ENCODE measurements at regions not wholly inside any gene's neighbourhood (a gene's known extent, or its start where the extent isn't known, plus 50 kb on each side); places are given as distances from the start of the nearest gene placed in this dataset.

- Mint-ChIP-seq H3K27ac (0 out of 2 replicates have a peak overlapping the region, but pooled peaks have one; percentile 4), H3K27me3 (ENCODE audit: low read depth) (no peaks in the 10 kb centered on the region), H3K36me3 (no peaks in the 10 kb centered on the region), H3K4me3 (no peak overlapping the region), H3K4me1 (0 out of 2 replicates have a peak, but pooled peaks cover 4% of the 10 kb centered on the region), H3K9me3 (peaks cover 7% of the 10 kb centered on the region; the same call in 1 of the 2 replicates)
- ChIA-PET POLR2A (no interaction called here), CTCF (interaction anchor here (0.8 kb wide), 1 partner anchor 103 kb away, joined by 3 read pairs; no protein-coding TSS in a partner anchor)
- TF ChIP-seq, protein P1, sequence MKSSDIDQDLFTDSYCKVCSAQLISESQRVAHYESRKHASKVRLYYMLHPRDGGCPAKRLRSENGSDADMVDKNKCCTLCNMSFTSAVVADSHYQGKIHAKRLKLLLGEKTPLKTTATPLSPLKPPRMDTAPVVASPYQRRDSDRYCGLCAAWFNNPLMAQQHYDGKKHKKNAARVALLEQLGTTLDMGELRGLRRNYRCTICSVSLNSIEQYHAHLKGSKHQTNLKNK (CRISPR knock-in tag; IDR thresholded peaks at IDR 0.05): no peak
- TF ChIP-seq, protein P2, sequence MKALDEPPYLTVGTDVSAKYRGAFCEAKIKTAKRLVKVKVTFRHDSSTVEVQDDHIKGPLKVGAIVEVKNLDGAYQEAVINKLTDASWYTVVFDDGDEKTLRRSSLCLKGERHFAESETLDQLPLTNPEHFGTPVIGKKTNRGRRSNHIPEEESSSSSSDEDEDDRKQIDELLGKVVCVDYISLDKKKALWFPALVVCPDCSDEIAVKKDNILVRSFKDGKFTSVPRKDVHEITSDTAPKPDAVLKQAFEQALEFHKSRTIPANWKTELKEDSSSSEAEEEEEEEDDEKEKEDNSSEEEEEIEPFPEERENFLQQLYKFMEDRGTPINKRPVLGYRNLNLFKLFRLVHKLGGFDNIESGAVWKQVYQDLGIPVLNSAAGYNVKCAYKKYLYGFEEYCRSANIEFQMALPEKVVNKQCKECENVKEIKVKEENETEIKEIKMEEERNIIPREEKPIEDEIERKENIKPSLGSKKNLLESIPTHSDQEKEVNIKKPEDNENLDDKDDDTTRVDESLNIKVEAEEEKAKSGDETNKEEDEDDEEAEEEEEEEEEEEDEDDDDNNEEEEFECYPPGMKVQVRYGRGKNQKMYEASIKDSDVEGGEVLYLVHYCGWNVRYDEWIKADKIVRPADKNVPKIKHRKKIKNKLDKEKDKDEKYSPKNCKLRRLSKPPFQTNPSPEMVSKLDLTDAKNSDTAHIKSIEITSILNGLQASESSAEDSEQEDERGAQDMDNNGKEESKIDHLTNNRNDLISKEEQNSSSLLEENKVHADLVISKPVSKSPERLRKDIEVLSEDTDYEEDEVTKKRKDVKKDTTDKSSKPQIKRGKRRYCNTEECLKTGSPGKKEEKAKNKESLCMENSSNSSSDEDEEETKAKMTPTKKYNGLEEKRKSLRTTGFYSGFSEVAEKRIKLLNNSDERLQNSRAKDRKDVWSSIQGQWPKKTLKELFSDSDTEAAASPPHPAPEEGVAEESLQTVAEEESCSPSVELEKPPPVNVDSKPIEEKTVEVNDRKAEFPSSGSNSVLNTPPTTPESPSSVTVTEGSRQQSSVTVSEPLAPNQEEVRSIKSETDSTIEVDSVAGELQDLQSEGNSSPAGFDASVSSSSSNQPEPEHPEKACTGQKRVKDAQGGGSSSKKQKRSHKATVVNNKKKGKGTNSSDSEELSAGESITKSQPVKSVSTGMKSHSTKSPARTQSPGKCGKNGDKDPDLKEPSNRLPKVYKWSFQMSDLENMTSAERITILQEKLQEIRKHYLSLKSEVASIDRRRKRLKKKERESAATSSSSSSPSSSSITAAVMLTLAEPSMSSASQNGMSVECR (CRISPR knock-in tag; IDR thresholded peaks at IDR 0.05; ENCODE audit: borderline replicate concordance): no peak
- TF ChIP-seq NFYB (CRISPR knock-in tag; conservative IDR thresholded peaks at IDR 0.05; ENCODE audit: low read depth) (no peak), JUN (CRISPR knock-in tag; IDR thresholded peaks at IDR 0.05) (no peak), ZNF671 (CRISPR knock-in tag; IDR thresholded peaks at IDR 0.05) (no peak), ZBTB43 (CRISPR knock-in tag; IDR thresholded peaks at IDR 0.05) (no peak), STAT6 (CRISPR knock-in tag; conservative IDR thresholded peaks at IDR 0.05; ENCODE audit: low read depth) (no peak), ZNF317 (CRISPR knock-in tag; IDR thresholded peaks at IDR 0.05; ENCODE audit: borderline replicate concordance, low read depth) (no peak), EMX1 (CRISPR knock-in tag; IDR thresholded peaks at IDR 0.05) (no peak), PRDM15 (CRISPR knock-in tag; IDR thresholded peaks at IDR 0.05) (no peak), ZNF423 (CRISPR knock-in tag; IDR thresholded peaks at IDR 0.05) (no peak), SMAD3 (CRISPR knock-in tag; IDR thresholded peaks at IDR 0.05; ENCODE audit: borderline replicate concordance) (no peak)
- TF ChIP-seq, protein P3, sequence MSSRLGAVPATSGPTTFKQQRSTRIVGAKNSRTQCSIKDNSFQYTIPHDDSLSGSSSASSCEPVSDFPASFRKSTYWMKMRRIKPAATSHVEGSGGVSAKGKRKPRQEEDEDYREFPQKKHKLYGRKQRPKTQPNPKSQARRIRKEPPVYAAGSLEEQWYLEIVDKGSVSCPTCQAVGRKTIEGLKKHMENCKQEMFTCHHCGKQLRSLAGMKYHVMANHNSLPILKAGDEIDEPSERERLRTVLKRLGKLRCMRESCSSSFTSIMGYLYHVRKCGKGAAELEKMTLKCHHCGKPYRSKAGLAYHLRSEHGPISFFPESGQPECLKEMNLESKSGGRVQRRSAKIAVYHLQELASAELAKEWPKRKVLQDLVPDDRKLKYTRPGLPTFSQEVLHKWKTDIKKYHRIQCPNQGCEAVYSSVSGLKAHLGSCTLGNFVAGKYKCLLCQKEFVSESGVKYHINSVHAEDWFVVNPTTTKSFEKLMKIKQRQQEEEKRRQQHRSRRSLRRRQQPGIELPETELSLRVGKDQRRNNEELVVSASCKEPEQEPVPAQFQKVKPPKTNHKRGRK (CRISPR knock-in tag; IDR thresholded peaks at IDR 0.05; ENCODE audit: borderline replicate concordance): no peak
- TF ChIP-seq, protein P4, sequence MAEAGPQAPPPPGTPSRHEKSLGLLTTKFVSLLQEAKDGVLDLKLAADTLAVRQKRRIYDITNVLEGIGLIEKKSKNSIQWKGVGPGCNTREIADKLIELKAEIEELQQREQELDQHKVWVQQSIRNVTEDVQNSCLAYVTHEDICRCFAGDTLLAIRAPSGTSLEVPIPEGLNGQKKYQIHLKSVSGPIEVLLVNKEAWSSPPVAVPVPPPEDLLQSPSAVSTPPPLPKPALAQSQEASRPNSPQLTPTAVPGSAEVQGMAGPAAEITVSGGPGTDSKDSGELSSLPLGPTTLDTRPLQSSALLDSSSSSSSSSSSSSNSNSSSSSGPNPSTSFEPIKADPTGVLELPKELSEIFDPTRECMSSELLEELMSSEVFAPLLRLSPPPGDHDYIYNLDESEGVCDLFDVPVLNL (CRISPR knock-in tag; IDR thresholded peaks at IDR 0.05; ENCODE audit: borderline replicate concordance, low read depth): no peak
- TF ChIP-seq, protein P5, sequence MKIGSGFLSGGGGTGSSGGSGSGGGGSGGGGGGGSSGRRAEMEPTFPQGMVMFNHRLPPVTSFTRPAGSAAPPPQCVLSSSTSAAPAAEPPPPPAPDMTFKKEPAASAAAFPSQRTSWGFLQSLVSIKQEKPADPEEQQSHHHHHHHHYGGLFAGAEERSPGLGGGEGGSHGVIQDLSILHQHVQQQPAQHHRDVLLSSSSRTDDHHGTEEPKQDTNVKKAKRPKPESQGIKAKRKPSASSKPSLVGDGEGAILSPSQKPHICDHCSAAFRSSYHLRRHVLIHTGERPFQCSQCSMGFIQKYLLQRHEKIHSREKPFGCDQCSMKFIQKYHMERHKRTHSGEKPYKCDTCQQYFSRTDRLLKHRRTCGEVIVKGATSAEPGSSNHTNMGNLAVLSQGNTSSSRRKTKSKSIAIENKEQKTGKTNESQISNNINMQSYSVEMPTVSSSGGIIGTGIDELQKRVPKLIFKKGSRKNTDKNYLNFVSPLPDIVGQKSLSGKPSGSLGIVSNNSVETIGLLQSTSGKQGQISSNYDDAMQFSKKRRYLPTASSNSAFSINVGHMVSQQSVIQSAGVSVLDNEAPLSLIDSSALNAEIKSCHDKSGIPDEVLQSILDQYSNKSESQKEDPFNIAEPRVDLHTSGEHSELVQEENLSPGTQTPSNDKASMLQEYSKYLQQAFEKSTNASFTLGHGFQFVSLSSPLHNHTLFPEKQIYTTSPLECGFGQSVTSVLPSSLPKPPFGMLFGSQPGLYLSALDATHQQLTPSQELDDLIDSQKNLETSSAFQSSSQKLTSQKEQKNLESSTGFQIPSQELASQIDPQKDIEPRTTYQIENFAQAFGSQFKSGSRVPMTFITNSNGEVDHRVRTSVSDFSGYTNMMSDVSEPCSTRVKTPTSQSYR (CRISPR knock-in tag; IDR thresholded peaks at IDR 0.05): no peak
- TF ChIP-seq, protein P6, sequence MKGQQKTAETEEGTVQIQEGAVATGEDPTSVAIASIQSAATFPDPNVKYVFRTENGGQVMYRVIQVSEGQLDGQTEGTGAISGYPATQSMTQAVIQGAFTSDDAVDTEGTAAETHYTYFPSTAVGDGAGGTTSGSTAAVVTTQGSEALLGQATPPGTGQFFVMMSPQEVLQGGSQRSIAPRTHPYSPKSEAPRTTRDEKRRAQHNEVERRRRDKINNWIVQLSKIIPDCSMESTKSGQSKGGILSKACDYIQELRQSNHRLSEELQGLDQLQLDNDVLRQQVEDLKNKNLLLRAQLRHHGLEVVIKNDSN (CRISPR knock-in tag; IDR thresholded peaks at IDR 0.05): no peak
- ATAC-seq (no peak), DNase-seq (ENCODE audit: low spot score) (no peak)
Measured at GRCh38 chr15:83352119-83352518, 67.7 kb upstream of the BNC1 start.

Measured in WTC11 (cell line).